MG63 (cell line): ENCODE measurements at regions not wholly inside any gene's neighbourhood (a gene's known extent, or its start where the extent isn't known, plus 50 kb on each side); places are given as distances from the start of the nearest gene placed in this dataset.
"Not testable (repeated sequence)": the region's sequence is repeated elsewhere in the genome, so short reads cannot be mapped to it uniquely, and the experiment has no call there.

Experiments
- DNase-seq: peaks from one replicate; pipeline ENCODE4 v3.0.0-alpha.2; 2020
- H3K27me3 ChIP-seq: fragments of 250-450 bp; sonication (Bioruptor Pico); 2 replicates; pipeline ENCODE4 v1.5.1; 2020; ENCODE audit warnings: mild to moderate bottlenecking, moderate library complexity
- H3K36me3 ChIP-seq: fragments of 250-450 bp; sonication (Bioruptor Pico); 2 replicates; pipeline ENCODE4 v1.5.1; 2020; ENCODE audit warnings: mild to moderate bottlenecking, moderate library complexity
- H3K4me3 ChIP-seq: fragments of 250-450 bp; sonication (Bioruptor Pico); 2 replicates; pipeline ENCODE4 v1.5.1; 2020; ENCODE audit warnings: mild to moderate bottlenecking, moderate library complexity
- H3K9me3 ChIP-seq: fragments of 250-450 bp; sonication (Bioruptor Pico); 2 replicates; pipeline ENCODE4 v1.5.1; 2020; ENCODE audit warnings: mild to moderate bottlenecking, moderate library complexity

DNA sequence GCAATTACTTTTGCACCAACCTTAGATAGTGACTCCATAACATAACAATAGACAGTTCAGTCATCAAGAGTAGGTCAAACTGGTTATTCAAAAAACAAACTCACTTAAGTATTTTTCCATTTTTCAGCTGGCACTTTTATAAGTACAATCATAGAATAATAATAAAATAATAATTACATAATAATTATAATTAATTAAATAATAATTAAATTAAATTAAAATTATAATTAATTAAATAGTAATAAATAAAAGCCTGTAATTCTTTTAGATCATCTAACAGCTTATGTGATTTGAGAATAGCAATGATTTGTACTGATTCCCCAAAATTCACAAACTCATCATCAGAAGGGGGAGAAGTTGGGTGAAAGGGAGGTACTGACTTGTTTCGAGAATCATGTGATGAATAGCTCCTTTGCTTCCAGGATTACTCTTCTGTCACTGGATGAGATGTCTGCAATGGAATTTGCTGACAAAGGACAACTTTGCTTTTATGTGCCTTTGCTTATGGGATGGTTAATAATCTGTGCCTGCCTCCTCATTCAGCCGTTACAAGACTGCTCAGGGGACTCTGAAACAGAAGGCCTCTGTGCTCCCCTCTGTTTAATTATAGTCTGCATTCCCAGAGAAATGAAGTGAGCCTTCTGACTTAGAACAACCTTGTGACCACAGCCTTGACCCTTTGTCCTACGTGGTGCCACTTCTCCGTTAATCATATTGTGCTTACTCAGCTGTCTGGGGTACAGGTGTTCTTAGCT, 104.8 kb upstream of the ENPEP start:
- no peaks in the 10 kb centered on the region for H3K36me3 ChIP-seq
- no peaks in the 10 kb centered on the region for H3K27me3 ChIP-seq
- H3K9me3 ChIP-seq, result no peaks in the 10 kb centered on the region
- no peak for DNase-seq
- H3K4me3 ChIP-seq, result no peak overlapping the region

DNA sequence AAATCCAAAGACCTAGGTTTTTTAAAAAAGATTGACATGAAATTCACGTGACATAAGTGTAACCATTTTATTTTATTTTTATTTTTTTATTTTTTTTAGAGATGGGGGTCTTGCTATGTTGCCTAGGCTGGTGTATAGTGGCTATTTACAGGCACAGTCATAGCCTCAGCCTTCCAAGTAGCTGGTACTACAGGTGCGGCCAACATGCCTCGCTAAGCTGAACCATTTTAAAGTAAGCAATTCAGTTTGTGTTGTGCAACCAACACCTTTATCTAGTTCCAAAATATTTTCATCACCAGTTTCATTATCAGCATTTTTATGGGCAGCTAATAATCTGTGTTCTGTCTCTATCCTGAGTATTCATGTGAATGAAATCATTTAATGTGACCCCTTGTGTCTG, 107.5 kb upstream of the ENPEP start:
- Histone ChIP-seq H3K4me3 (no peak overlapping the region), H3K27me3 (no peaks in the 10 kb centered on the region), H3K36me3 (no peaks in the 10 kb centered on the region), H3K9me3 (no peaks in the 10 kb centered on the region)
- no peak for DNase-seq

DNA sequence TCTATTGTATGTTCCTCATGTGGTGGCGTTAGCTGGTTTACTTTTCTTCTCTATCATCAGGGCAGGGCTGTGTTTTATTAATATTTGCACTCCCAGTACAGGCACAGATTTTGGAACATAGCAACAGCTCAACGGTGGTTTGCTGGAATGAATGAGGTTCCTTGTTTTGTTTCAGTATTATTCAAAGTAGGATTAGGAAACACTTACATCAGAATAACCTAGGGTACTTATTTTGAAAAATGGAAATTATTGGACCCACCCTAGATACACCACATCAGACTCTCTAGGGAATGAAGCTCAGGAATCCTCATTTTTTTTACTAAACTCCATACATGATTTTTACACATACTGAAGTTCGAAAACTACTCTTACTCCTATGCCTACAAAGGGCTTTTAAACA, 108.8 kb upstream of the ENPEP start:
- Histone ChIP-seq H3K9me3 (no peaks in the 10 kb centered on the region), H3K27me3 (no peaks in the 10 kb centered on the region), H3K4me3 (no peak overlapping the region), H3K36me3 (no peaks in the 10 kb centered on the region)
- no peak for DNase-seq

DNA sequence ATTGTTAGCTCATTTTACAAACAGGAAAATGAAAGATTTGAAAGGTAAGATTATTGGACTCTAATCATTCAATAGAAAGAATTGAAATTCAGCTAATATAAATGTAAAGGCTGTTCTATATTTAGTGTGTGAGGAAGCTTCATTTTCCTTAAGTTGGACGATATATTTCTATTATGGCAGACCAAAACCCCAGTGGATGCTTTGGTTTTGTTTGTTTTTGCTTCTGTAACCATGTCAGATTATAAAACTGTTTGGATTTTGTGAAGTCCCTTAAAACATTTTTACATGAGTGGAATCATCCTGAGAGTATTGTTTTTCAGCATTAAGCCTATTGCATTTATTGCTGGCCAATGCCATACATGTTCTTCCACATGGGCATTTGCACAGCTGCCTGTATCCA, 110.2 kb upstream of the ENPEP start:
- Histone ChIP-seq H3K36me3 (no peaks in the 10 kb centered on the region), H3K27me3 (no peaks in the 10 kb centered on the region), H3K4me3 (no peak overlapping the region), H3K9me3 (no peaks in the 10 kb centered on the region)
- no peak for DNase-seq

DNA sequence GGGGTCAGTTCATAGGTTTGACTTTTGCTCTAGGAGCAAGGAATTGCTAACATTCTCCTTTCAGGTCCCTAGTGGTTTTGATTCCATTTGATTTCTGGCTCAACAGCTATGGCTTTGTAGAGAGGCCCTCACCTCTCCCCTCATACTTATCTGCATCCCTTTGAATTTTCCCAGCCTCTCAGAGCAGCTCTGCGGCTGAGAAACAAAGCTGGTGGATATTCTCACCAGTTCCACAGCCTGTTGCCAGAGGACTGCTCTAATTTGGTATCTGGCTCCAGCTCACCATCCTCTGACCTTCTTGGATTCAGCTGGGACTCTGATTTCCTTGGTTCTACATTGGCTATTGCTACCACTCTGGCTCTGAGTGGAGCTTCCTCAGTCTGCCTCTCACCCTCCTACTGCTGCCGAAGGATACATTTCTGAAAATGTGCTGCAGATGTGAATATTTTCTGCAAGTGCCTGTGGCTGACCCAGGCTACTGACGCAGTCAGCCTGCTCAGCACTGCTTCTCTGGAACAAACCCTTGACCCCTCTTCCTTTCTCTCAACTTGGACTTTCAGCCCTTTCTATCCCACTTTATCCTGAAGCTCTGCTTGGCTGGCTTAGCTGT, 110.9 kb upstream of the ENPEP start:
- no peaks in the 10 kb centered on the region for H3K27me3 ChIP-seq
- DNase-seq, result no peak
- no peak overlapping the region for H3K4me3 ChIP-seq
- no peaks in the 10 kb centered on the region for H3K9me3 ChIP-seq
- no peaks in the 10 kb centered on the region for H3K36me3 ChIP-seq

DNA sequence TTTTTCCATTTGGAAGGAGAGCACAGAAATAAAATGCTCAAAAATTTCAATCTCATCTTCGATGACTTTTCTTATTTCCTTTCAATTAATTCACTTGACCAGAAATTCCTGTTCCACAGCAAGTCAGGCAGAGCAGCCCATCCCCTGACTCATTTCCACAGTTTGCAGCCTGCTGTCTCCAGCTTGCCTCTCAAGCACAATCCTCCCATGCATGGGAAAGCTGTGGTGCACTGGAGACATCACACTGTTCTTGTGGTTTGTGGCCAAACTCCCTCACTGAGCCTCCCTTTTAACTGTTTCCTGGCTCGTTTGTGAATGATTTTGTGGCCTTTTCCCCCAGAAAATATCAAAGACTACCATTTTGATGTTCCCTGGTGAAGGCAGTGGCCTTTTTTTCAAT, 114.0 kb upstream of the ENPEP start:
- no peaks in the 10 kb centered on the region for H3K36me3 ChIP-seq
- no peaks in the 10 kb centered on the region for H3K27me3 ChIP-seq
- H3K9me3 ChIP-seq, result no peaks in the 10 kb centered on the region
- H3K4me3 ChIP-seq, result no peak overlapping the region
- peak; percentile 2 for DNase-seq

DNA sequence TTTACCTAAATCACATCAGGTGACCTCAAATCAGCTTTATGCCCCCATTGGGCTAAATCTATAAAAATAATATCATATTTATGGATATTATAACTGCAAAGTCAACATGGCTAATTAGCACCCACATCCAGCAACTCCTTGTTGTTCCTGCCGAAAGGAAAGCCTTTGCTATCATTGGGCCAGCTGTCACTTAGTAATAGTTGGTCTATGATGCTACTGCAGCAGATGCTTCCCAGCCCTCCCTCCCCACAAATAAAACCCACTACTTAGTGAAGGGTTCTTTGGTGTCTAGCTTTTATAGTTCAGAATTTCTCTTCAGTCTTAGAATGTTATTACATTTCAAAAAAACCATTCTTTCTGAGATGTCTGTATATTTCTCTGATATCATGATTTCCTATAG, 116.9 kb upstream of the ENPEP start:
- no peaks in the 10 kb centered on the region for H3K36me3 ChIP-seq
- no peak for DNase-seq
- H3K27me3 ChIP-seq, result no peaks in the 10 kb centered on the region
- no peaks in the 10 kb centered on the region for H3K9me3 ChIP-seq
- H3K4me3 ChIP-seq, result no peak overlapping the region

DNA sequence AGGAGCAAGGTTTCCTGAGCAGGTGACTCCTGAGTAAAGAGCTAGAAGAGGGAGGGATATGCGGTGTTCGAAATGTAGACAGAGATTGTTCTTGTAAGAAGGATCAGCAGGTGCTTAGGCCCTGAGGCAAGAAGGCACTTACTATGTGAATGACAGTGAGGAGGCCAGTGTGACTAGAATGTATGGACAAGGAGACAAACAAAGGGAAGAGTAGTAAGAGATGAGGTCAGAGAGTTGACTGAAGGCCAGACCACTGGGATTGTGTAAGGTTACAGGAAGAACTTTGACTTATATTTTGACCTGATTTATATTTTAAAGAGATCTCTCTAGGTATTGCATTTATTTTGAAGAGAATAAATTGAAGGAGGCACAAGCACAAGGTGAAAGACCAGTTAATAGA, 118.4 kb upstream of the ENPEP start:
- DNase-seq, result no peak

DNA sequence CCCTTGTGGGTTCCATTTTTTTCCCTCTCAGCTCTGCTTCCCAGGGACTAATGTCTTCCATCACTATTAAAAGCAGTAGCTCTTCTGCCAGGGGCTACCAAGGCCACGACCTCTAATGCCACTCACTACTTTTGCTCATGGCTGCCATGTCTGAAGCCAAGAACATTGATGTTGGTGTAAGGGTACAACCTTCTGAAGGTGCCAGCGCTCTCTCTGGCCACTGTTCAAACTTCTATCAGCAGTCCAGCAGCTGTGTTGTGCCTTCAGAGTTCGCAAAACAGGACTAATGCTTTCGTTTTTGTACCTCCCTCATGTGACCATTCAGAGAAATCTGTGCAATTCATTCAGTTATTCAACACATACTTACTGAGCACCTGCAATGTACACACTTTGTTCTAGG, 121.5 kb upstream of the ENPEP start:
- H3K9me3 ChIP-seq, result no peaks in the 10 kb centered on the region
- no peak for DNase-seq
- no peak overlapping the region for H3K4me3 ChIP-seq

More for the DNA sequence above, 118.4 kb upstream of the ENPEP start:
- Histone ChIP-seq H3K27me3 (no peaks in the 10 kb centered on the region), H3K9me3 (no peaks in the 10 kb centered on the region), H3K36me3 (no peaks in the 10 kb centered on the region), H3K4me3 (no peak overlapping the region)

DNA sequence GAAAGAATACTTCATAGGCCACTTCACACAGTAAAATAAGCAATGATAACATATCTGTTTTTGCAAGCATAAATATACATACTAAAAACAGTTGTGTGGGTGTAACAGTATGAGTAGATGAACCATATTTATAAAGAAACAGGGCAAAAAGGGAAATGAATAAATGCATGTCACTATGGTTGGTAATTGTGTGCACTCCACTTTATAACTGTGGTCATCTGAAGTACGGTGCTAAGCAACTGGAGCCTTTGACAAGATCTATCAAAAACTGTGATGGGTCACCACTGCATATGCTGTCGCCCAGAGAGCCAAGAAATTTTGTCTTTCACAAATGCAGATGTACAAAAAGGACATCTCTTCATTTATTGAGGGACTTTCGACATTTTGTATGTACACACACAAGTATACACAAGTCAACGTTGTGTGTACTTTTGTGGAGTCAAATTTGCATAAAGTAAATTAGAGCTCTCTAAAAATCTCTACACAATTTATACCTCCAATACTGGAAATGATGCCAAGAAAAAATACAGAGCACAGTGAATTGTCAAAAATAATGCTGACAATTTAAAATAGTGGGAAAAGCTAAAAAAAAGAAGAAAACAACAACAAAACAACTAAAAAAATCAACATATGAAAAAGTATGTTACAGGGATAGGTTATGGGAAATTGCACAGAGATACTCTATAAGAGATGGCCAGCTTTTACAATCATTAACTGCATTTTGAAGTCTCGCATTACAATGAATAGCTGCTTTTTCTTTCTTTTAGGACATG, 123.1 kb upstream of the ENPEP start:
- Histone ChIP-seq H3K9me3 (no peaks in the 10 kb centered on the region), H3K36me3 (no peaks in the 10 kb centered on the region), H3K4me3 (no peak overlapping the region), H3K27me3 (no peaks in the 10 kb centered on the region)
- DNase-seq, result no peak

More for the DNA sequence above, 121.5 kb upstream of the ENPEP start:
- no peaks in the 10 kb centered on the region for H3K27me3 ChIP-seq
- no peaks in the 10 kb centered on the region for H3K36me3 ChIP-seq

DNA sequence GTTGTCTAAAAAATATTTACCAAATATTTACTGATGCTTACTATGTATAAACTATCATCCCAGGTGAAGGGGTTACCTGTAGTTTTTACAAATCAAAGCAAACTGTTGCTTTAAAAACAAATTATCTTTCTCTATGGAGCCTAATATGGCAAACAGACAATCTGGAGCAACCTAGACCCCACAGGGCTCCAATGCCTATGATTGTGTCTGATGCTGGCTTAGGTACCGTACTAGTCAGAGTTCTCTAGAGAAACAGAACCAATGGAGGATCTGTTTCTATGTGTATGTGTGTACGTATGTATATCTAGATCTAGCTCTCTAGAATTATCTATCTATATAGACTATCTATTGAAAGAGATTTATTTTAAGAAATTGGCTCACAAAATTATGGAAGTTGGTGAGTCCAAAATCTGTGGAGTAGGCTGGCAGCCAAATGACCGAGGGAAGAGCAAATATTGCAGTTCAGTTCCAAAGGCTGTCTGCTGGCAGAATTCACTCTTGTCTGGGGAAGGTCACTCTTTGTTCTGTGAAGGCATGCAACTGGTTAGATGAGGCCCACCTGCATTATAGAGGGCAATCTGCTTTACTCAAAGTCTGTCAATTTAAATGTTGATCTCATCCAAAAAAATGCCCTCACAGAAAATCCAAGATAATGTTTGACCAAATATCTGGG, 127.1 kb upstream of the ENPEP start:
- H3K9me3 ChIP-seq, result no peaks in the 10 kb centered on the region
- no peaks in the 10 kb centered on the region for H3K36me3 ChIP-seq
- no peak overlapping the region for H3K4me3 ChIP-seq
- DNase-seq, result no peak
- H3K27me3 ChIP-seq, result no peaks in the 10 kb centered on the region

DNA sequence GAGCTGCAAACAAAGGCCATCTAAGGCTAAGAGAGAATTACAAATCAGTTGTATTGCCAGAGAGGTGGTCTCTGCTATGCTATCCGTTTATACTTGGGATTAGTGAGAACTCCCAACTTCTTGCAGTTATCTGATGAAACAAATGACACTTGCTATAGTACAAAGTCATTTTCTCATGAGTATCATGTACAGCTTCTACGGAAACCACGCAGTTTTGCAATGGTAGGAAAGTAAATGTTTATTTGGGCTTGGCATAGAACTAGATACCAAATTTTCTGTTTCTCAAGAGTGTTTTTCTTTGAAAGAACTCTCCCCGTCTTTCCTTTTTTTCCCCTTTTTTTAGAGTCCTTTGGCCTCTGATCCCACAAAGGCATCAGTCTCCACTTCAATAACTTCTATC, 128.2 kb upstream of the ENPEP start:
- no peak overlapping the region for H3K4me3 ChIP-seq
- no peak for DNase-seq
- H3K9me3 ChIP-seq, result no peaks in the 10 kb centered on the region
- no peaks in the 10 kb centered on the region for H3K27me3 ChIP-seq
- no peaks in the 10 kb centered on the region for H3K36me3 ChIP-seq

DNA sequence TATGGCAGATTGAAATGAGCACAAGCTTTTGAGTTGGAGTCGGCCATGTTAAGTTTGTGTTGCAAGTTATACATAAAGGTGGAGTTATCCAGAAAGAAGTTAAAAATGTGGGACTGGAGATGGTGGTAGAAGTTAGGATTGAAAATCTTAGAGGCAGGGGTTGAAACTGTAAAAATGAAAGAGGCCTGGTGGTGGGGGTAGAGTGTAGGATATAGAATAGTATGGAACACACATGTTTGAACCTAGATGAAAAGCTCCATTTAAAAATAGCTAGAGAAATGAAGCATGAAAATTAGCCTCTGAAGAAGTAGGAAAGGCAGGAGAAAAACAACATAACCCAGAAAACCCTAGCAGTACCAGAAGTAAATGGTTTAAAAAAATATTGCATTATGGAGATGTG, 131.8 kb upstream of the ENPEP start:
- Histone ChIP-seq H3K9me3 (no peaks in the 10 kb centered on the region), H3K4me3 (no peak overlapping the region), H3K36me3 (no peaks in the 10 kb centered on the region), H3K27me3 (no peaks in the 10 kb centered on the region)
- DNase-seq, result no peak

DNA sequence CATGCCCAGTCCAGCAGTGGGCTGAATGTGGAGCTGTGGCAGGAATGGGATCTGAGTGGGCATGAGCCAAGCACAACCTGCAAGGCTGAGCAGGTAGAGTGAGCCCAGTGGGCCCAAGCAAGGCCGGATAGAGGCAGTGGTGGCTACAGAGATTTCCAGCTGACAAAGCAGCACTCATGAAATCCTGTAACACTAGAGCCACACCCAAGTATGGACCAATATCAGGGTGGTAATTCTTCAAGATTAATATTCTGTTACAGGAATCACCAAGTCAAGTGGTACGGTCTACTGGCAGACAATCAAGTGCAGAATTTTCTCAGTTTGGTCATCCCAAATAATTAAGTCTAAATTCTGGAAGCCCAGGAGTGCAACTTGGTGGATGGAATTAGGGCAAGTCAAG, 132.4 kb upstream of the ENPEP start:
- Histone ChIP-seq H3K27me3 (no peaks in the 10 kb centered on the region), H3K4me3 (no peak overlapping the region), H3K9me3 (no peaks in the 10 kb centered on the region)

DNA sequence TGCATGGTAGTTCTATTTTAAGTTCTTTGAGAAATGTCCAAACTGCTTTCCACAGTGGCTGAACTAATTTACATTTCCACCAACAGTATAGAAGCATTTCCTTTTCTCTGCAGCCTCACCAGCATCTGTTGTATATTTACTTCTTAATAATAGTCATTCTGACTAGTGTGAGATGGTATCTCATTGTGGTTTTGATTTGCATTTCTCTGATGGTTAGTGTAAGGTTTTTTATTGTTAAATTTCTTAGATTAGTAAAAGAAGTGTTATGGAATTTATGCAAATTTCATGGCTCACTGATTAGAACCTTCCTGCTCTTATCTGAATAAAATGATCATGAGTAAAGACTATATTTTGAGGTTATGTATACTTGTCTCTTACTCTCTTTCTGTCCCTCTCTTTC, 134.8 kb upstream of the ENPEP start:
- DNase-seq, H3K27me3 ChIP-seq, H3K36me3 ChIP-seq, H3K9me3 ChIP-seq, H3K4me3 ChIP-seq: not testable (repeated sequence)

More for the DNA sequence above, 132.4 kb upstream of the ENPEP start:
- no peaks in the 10 kb centered on the region for H3K36me3 ChIP-seq
- DNase-seq, result no peak

DNA sequence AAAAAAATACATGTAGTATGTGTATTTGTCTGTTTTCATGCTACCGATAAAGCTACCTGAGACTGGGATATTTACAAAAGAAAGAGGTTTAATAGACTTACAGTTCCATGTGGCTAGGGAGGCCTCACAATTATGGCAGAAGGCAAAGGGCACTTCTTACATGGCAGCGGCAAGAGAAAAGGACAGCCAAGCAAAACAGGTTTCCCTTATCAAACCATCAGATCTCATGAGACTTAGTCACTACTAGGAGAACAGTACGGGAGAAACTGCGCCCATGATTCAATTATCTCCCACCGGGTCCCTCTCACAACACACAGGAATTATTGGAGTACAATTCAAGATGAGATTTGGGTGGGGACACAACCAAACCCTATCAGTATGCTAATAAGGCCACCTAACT, 137.0 kb upstream of the ELOVL6 start:
- DNase-seq, result no peak
- H3K36me3 ChIP-seq, result no peaks in the 10 kb centered on the region

DNA sequence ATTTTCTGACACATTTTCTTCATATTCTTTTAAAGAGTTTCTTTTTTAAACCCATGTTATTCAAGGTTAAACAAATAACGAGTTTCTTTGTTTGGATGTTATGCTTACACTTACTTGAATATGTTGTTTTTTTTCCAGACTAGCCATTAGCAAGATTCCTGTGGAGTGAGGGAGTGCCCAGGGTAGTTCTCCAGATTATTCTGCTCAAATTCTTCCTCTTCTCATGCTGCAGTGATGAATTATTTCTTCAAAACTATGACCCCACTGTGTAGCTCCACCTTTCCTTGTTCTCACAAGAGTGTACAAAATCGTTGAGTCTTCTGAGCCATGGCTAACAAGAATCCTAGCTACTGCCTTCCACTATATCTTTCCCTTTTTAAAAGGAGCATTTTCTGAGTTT, 134.1 kb upstream of the ELOVL6 start:
- Histone ChIP-seq H3K36me3 (no peaks in the 10 kb centered on the region), H3K9me3 (no peaks in the 10 kb centered on the region), H3K27me3 (no peaks in the 10 kb centered on the region), H3K4me3 (no peak overlapping the region)
- no peak for DNase-seq

More for the DNA sequence above, 137.0 kb upstream of the ELOVL6 start:
- H3K4me3 ChIP-seq, result no peak overlapping the region
- H3K27me3 ChIP-seq, result no peaks in the 10 kb centered on the region
- no peaks in the 10 kb centered on the region for H3K9me3 ChIP-seq
